Loucy (cell line): ENCODE measurements at regions not wholly inside any gene's neighbourhood (a gene's known extent, or its start where the extent isn't known, plus 50 kb on each side); places are given as distances from the start of the nearest gene placed in this dataset.

Experiments
- CTCF ChIP-seq: fragments of 200-600 bp; sonication (generic); conservative IDR thresholded peaks from 2 replicates; pipeline ENCODE4 v1.5.1; 2014; ENCODE audit warnings: mild to moderate bottlenecking, antibody characterized with exemption, low read length
- EZH2phosphoT487 ChIP-seq: fragments of 200-600 bp; IDR thresholded peaks from 2 replicates; pipeline ENCODE4 v1.6.1; 2018; ENCODE audit warnings: antibody characterized with exemption, mild to moderate bottlenecking, moderate library complexity, borderline replicate concordance

- TF ChIP-seq CTCF = no peak
- no peak for TF ChIP-seq EZH2phosphoT487
These were observed 517.2 kb upstream of the SPRY2 start for GRCh38 chr13:80858131-80858530.
